NCI-H2029 treated with DMSO at 0.1 percent for 48 hours (cell line): ENCODE measurements at regions not wholly inside any gene's neighbourhood (a gene's known extent, or its start where the extent isn't known, plus 50 kb on each side); places are given as distances from the start of the nearest gene placed in this dataset.

Source experiments
- DNase-seq: peaks from one replicate; lab custom pipeline; 2025; lab: John Stamatoyannopoulos, UW

- no peak for DNase-seq
Observed at GRCh38 chr2:71936076-71937030, 211.3 kb downstream of the CYP26B1 start.

- DNase-seq = no peak
Observed at GRCh38 chr2:71935262-71935848, 212.3 kb downstream of the CYP26B1 start.

- no peak for DNase-seq
Observed at GRCh38 chr2:71934595-71935261, 212.9 kb downstream of the CYP26B1 start.

- no peak for DNase-seq
Observed at GRCh38 chr2:71934320-71934593, 213.4 kb downstream of the CYP26B1 start.

- DNase-seq = no peak
Observed at GRCh38 chr2:71933467-71934319, 214.0 kb downstream of the CYP26B1 start.

- no peak for DNase-seq
Observed at GRCh38 chr2:71932780-71933466, 214.7 kb downstream of the CYP26B1 start.

GRCh38 chr2:71932037-71932779, 215.5 kb downstream of the CYP26B1 start:
- DNase-seq = no peak

GRCh38 chr2:71930049-71930681, 217.5 kb downstream of the CYP26B1 start:
- peak; percentile 8 for DNase-seq

- DNase-seq = no peak
Observed at GRCh38 chr2:71929482-71929772, 218.2 kb downstream of the CYP26B1 start.

GRCh38 chr2:71928734-71929481, 218.8 kb downstream of the CYP26B1 start:
- DNase-seq = no peak

- DNase-seq = no peak
Observed at GRCh38 chr2:71927757-71928715, 219.6 kb downstream of the CYP26B1 start.

- no peak for DNase-seq
Observed at GRCh38 chr2:71926876-71927756, 220.5 kb downstream of the CYP26B1 start.

GRCh38 chr2:71926089-71926447, 221.6 kb downstream of the CYP26B1 start:
- no peak for DNase-seq

GRCh38 chr2:71925268-71926088, 222.2 kb downstream of the CYP26B1 start:
- no peak for DNase-seq

GRCh38 chr2:71923887-71924533, 223.7 kb downstream of the CYP26B1 start:
- peak; percentile 60 for DNase-seq

GRCh38 chr2:71923143-71923525, 224.5 kb downstream of the CYP26B1 start:
- no peak for DNase-seq
